Aorta (tissue), 5 donors: ENCODE measurements at regions not wholly inside any gene's neighbourhood (a gene's known extent, or its start where the extent isn't known, plus 50 kb on each side); places are given as distances from the start of the nearest gene placed in this dataset.

Source experiments
- ATAC-seq: fragments of 200-7000 bp; cut with Tn5 transposase; one replicate; pipeline ENCODE4 v1.9.1; 2022; ENCODE audit warnings: moderate library complexity; ENCODE audit not compliant: low FRiP score
- DNase-seq, 2 donors: peaks; one replicate each; pipeline ENCODE4 v3.0.0-alpha.2; 2020
- H3K27ac ChIP-seq, 2 donors: one replicate each; pipeline ENCODE4 v1.5.1; 2013; ENCODE audit warnings: low read length in 2 of 2, mild to moderate bottlenecking in 2 of 2, moderate library complexity in 2 of 2, control low read depth in 1 of 2, inconsistent platforms in 1 of 2, low read depth in 1 of 2
- H3K27me3 ChIP-seq, 2 donors: one replicate each; pipeline ENCODE4 v1.6.1; 2013; ENCODE audit warnings: control low read depth in 1 of 2, low read length in 1 of 2, mild to moderate bottlenecking in 1 of 2, moderate library complexity in 1 of 2; ENCODE audit not compliant: insufficient read depth in 2 of 2, control insufficient read depth in 1 of 2
- H3K36me3 ChIP-seq, 2 donors: one replicate each; pipeline ENCODE4 v1.6.1; 2013; ENCODE audit warnings: control low read depth in 1 of 2, low read length in 1 of 2, mild to moderate bottlenecking in 1 of 2; ENCODE audit not compliant: insufficient read depth in 2 of 2, control insufficient read depth in 1 of 2
- H3K4me1 ChIP-seq, 2 donors: one replicate each; pipeline ENCODE4 v1.6.1; 2013; ENCODE audit warnings: low read length in 2 of 2, control low read depth in 1 of 2, mild to moderate bottlenecking in 1 of 2, moderate library complexity in 1 of 2; ENCODE audit not compliant: insufficient read depth in 2 of 2, control insufficient read depth in 1 of 2
- H3K4me3 ChIP-seq, 2 donors: one replicate each; pipeline ENCODE4 v1.5.1; 2013; ENCODE audit warnings: low read length in 2 of 2, control low read depth in 1 of 2, mild to moderate bottlenecking in 1 of 2
- H3K9me3 ChIP-seq: one replicate; pipeline ENCODE4 v1.6.1; 2013; ENCODE audit warnings: mild to moderate bottlenecking, low read length; ENCODE audit not compliant: control insufficient read depth
- WGBS, 2 donors: extraction: QIAGEN DNeasy Blood & Tissue Kit; methylation state at CpG; one replicate each; pipeline ENCODE4 v1.1.7; 2013; 5-methylcytosine and 5-hydroxymethylcytosine counted together
- intact Hi-C, 2 donors: fragments of 100-400 bp; cut with DNase I; formaldehyde crosslinking; loops; one replicate each; pipeline versions ENCODE4 v1.14.2 to v1.15.0; 2022
- donor health status: healthy with polysubstance abuse.
- donor health status: Bipolar disorder and iron deficiency.
- donor health status: DM: no; HTN: no; CAD: no.
- donor health status: DM: no; HTN: no; CAD: no.
- donor health status: DM: yes; HTN: yes; CAD: no.

GRCh38 chr13:21777813-21778212 is 106.9 kb downstream of the FGF9 start:
- Histone ChIP-seq H3K27me3 (no peaks in the 10 kb centered on the region), H3K4me1 (no peaks in the 10 kb centered on the region), H3K4me3 (no peak overlapping the region), H3K9me3 (peaks cover 1% of the 10 kb centered on the region), H3K36me3 (no peaks in the 10 kb centered on the region), H3K27ac (no peak overlapping the region)
- ATAC-seq = no peak
- DNase-seq = no peak
- WGBS, 2 donors = 68 to 75% methylated on average over 3 of the region's 3 CpGs
- intact Hi-C loops = no loop called here

- Histone ChIP-seq H3K4me1 (no peaks in the 10 kb centered on the region), H3K27ac (no peak overlapping the region), H3K36me3 (no peaks in the 10 kb centered on the region), H3K9me3 (peaks cover 1% of the 10 kb centered on the region), H3K27me3 (no peaks in the 10 kb centered on the region), H3K4me3 (no peak overlapping the region)
- no peak for ATAC-seq
- 6 to 7% methylated on average over 2 of the region's 2 CpGs for WGBS, 2 donors
- intact Hi-C loops = no loop called here
- DNase-seq = no peak
Observed at GRCh38 chr13:21782736-21783135, 111.9 kb downstream of the FGF9 start.

- 89 to 91% methylated on average over 2 of the region's 2 CpGs for WGBS, 2 donors
- no peak for ATAC-seq
Observed at GRCh38 chr13:21785990-21786389, 115.1 kb downstream of the FGF9 start.

DNA sequence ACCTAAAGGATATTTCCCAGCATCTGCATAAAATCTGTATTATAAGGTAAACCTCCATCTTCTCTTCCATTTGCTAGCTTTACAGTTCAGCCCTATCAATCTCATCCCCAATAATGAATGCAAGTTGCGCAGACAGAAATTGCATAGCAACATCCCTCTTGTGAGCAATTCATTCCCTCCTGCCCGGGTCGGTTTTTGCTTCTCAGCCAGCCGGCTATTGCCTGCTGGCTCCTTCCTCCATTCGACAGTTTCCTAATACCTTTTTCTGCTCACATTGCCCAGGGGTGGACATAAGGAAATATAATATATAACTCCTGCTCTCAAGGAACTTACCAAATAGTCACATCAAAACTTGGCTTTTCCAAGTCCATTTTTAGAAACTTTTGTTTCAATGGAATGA is 125.2 kb downstream of the FGF9 start:
- H3K27ac ChIP-seq = no peak overlapping the region
- intact Hi-C loops = no loop called here
- H3K36me3 ChIP-seq = no peaks in the 10 kb centered on the region
- H3K4me1 ChIP-seq = no peaks in the 10 kb centered on the region
- WGBS, 2 donors = 45 to 47% methylated on average over 5 of the region's 5 CpGs
- H3K4me3 ChIP-seq = no peak overlapping the region
- H3K27me3 ChIP-seq = no peaks in the 10 kb centered on the region
- no peaks in the 10 kb centered on the region for H3K9me3 ChIP-seq
- DNase-seq = no peak
- no peak for ATAC-seq

More at GRCh38 chr13:21785990-21786389, 115.1 kb downstream of the FGF9 start:
- Histone ChIP-seq H3K27me3 (no peaks in the 10 kb centered on the region), H3K27ac (no peak overlapping the region), H3K36me3 (no peaks in the 10 kb centered on the region), H3K9me3 (no peaks in the 10 kb centered on the region), H3K4me3 (no peak overlapping the region), H3K4me1 (no peaks in the 10 kb centered on the region)
- no peak for DNase-seq
- intact Hi-C loops = no loop called here

GRCh38 chr13:21796775-21797514 is 126.1 kb downstream of the FGF9 start:
- intact Hi-C loops = no loop called here
- DNase-seq (no peak), ATAC-seq (no peak)
- Histone ChIP-seq H3K27me3 (no peaks in the 10 kb centered on the region), H3K4me1 (no peaks in the 10 kb centered on the region), H3K9me3 (no peaks in the 10 kb centered on the region), H3K36me3 (no peaks in the 10 kb centered on the region), H3K4me3 (no peak overlapping the region), H3K27ac (no peak overlapping the region)
- 89 to 91% methylated on average over 11 of the region's 11 CpGs for WGBS, 2 donors

DNA sequence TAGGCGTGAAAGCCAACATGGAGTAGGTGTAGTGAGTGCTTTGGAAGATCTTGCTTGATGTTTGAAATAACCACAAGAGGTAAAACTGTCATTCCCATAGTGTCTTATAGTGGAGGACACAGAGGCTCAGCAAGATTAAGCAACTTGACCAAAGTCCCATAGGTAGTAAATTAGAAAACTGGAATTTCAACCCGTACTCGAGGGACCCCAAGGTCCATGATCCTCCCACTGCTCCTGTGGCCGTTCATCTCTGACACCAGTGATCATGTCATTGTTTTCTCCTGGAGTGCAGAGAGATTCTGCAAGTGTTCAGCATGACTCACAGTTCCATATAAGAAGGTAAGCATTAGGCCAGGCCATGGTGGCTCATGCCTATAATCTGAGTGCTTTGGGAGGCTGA is 126.9 kb downstream of the FGF9 start:
- intact Hi-C loops = no loop called here
- DNase-seq = no peak

GRCh38 chr13:21798181-21798580 is 127.3 kb downstream of the FGF9 start:
- DNase-seq (no peak), ATAC-seq (no peak)
- no peaks in the 10 kb centered on the region for H3K4me1 ChIP-seq
- intact Hi-C loops = no loop called here
- no peaks in the 10 kb centered on the region for H3K36me3 ChIP-seq
- H3K27ac ChIP-seq = no peak overlapping the region
- H3K9me3 ChIP-seq = no peaks in the 10 kb centered on the region
- no peaks in the 10 kb centered on the region for H3K27me3 ChIP-seq
- 92 to 95% methylated on average over 3 of the region's 3 CpGs for WGBS, 2 donors
- no peak overlapping the region for H3K4me3 ChIP-seq

More for the DNA sequence above, 126.9 kb downstream of the FGF9 start:
- WGBS, 2 donors = 93 to 95% methylated on average over 4 of the region's 4 CpGs
- no peaks in the 10 kb centered on the region for H3K4me1 ChIP-seq
- no peaks in the 10 kb centered on the region for H3K9me3 ChIP-seq
- no peak overlapping the region for H3K27ac ChIP-seq
- no peaks in the 10 kb centered on the region for H3K36me3 ChIP-seq
- H3K27me3 ChIP-seq = no peaks in the 10 kb centered on the region
- no peak for ATAC-seq
- no peak overlapping the region for H3K4me3 ChIP-seq

DNA sequence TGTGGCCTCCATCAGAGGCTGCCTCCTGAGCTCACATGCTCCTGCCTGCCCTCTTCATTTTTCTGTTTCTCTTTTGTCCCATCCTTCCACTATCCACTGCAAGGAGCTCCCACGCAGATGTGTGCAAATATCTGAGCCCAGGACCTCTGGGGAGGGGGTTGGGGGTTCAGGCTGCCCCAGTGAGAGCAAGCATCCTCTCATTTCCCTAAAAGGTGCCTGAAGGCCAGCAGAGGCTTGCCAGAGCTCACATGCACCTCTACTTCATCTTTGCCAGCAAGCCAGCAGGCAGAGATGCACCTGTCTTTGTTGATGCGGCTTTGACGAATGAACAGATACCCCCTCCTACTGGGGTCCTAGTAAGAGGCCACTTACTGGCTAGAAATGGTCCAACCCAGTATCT is 128.8 kb downstream of the FGF9 start:
- no peaks in the 10 kb centered on the region for H3K9me3 ChIP-seq
- no peak overlapping the region for H3K27ac ChIP-seq
- no peak overlapping the region for H3K4me3 ChIP-seq
- H3K4me1 ChIP-seq = no peaks in the 10 kb centered on the region
- H3K27me3 ChIP-seq = no peaks in the 10 kb centered on the region
- DNase-seq (no peak), ATAC-seq (no peak)
- WGBS, 2 donors = 91 to 95% methylated on average over 3 of the region's 3 CpGs
- intact Hi-C loops = no loop called here
- H3K36me3 ChIP-seq = no peaks in the 10 kb centered on the region

DNA sequence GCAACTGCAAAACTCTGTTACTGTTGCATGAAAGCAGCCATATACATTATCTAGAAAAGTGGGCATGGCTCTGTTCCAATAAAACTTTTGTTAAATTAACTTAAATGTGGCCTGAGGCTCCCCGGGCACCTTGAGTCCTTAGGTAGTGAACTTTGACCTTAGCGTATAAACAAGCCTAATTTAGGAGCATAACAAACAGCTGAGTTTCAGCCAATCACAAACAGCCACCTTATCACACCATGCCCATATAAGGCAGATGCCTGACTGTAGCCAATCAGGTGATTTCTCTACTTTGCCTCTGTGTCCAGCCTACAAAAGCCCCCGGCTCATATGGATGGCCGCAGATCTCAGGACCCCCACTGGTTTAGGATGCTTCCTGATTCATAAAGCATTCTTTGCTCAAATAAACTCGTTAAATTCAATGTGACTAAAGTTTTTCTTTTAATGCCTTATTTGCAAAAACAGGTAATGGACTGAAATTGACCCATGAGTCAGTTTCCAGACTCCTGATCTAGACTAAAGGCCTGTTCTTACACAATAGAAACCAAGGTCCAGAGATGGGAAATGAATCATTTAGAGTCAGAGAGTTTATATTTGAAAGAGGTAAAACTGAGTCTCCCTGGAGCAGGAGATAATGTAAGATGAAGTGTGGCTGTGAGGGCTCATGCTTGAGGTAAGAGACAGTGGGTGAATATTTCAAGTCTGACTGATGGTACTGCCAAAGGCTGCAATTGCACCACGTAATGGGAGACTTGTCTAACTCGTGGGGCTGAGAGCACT is 130.2 kb downstream of the FGF9 start:
- ATAC-seq = no peak
- H3K9me3 ChIP-seq = no peaks in the 10 kb centered on the region
- H3K27me3 ChIP-seq = no peaks in the 10 kb centered on the region
- no peaks in the 10 kb centered on the region for H3K4me1 ChIP-seq
- intact Hi-C loops = no loop called here
- no peak overlapping the region for H3K27ac ChIP-seq
- H3K36me3 ChIP-seq = no peaks in the 10 kb centered on the region
- 87 to 88% methylated on average over 7 of the region's 7 CpGs for WGBS, 2 donors
- no peak for DNase-seq
- no peak overlapping the region for H3K4me3 ChIP-seq
